ENCODE measurements at regions not wholly inside any gene's neighbourhood (a gene's known extent, or its start where the extent isn't known, plus 50 kb on each side); places are given as distances from the start of the nearest gene placed in this dataset.

DNA sequence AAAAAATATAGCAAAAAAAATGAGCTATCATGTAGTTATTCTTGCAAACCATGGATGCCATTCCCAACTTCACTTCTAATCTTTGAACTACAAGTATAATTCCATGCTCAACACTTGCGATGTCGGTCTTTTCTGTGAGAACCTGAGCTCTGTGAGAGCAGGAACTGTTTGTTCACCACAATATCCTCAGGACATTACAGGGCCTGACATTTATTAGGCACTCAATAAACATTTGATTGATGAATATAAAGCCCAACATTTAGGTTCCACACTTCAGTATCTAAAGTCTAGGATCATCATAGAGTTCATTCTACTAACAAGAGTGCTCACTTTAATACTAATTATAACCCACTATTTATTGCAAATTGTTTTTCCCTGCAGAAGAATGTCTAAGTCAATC lies 211.6 kb upstream of the FAM241A start:
- Histone ChIP-seq H4K20me1 (ENCODE audit: insufficient read depth, poor library complexity, severe bottlenecking) (no peaks in the 10 kb centered on the region), H3K4me1 (ENCODE audit: insufficient read depth) (no peaks in the 10 kb centered on the region), H3K9me3 (ENCODE audit: low read depth) (no peaks in the 10 kb centered on the region), H3K79me2 (no peaks in the 10 kb centered on the region), H3K4me2 (no peak overlapping the region), H3K36me3 (replicated peaks; ENCODE audit: insufficient read depth, low read depth) (no peaks in the 10 kb centered on the region), H3K27me3 (no peaks in the 10 kb centered on the region), H3K27ac (no peak overlapping the region), H2AFZ (no peak overlapping the region), H3K9me2 (replicated peaks; ENCODE audit: insufficient read depth) (no peaks in the 10 kb centered on the region), H3K4me3 (no peak overlapping the region)
- 64% methylated on average over 2 of the region's 2 CpGs for WGBS (ENCODE audit: low lambda C conversion rate, missing lambda C conversion rate)
- TF ChIP-seq, protein P1, sequence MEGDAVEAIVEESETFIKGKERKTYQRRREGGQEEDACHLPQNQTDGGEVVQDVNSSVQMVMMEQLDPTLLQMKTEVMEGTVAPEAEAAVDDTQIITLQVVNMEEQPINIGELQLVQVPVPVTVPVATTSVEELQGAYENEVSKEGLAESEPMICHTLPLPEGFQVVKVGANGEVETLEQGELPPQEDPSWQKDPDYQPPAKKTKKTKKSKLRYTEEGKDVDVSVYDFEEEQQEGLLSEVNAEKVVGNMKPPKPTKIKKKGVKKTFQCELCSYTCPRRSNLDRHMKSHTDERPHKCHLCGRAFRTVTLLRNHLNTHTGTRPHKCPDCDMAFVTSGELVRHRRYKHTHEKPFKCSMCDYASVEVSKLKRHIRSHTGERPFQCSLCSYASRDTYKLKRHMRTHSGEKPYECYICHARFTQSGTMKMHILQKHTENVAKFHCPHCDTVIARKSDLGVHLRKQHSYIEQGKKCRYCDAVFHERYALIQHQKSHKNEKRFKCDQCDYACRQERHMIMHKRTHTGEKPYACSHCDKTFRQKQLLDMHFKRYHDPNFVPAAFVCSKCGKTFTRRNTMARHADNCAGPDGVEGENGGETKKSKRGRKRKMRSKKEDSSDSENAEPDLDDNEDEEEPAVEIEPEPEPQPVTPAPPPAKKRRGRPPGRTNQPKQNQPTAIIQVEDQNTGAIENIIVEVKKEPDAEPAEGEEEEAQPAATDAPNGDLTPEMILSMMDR (IDR thresholded peaks at IDR 0.05; ENCODE audit: poor library complexity), result no peak
- no peak for TF ChIP-seq EZH2phosphoT487 (IDR thresholded peaks at IDR 0.05; ENCODE audit: low read depth, severe bottlenecking, unreplicated experiment)
- TF ChIP-seq EZH2 (IDR thresholded peaks at IDR 0.05; ENCODE audit: borderline replicate concordance), result no peak
- DNase-seq (ENCODE audit: low spot score), result no peak

DNA sequence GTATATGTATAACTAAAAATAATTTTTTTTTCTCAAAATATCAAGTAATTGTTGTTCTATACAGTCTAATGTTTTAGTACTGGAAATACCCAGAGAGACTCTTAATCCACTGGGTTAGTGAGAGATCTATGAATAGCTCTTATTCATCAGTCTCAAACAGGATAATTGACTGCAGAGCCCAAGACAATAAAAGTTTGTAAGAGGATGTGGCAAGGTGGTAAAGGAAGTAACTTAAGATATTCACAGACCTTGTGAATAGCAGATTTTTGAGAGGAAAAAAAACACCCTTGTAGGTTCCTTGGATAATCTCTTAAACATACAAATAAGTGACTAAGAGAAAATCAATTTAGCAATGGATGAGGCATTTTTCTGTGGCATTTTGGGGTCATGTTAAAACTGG lies 210.9 kb upstream of the FAM241A start:
- Histone ChIP-seq H3K36me3 (replicated peaks; ENCODE audit: insufficient read depth, low read depth) (no peaks in the 10 kb centered on the region), H3K9me3 (ENCODE audit: low read depth) (no peaks in the 10 kb centered on the region), H3K4me1 (ENCODE audit: insufficient read depth) (no peaks in the 10 kb centered on the region), H3K4me3 (no peak overlapping the region), H2AFZ (no peak overlapping the region), H3K4me2 (no peak overlapping the region), H4K20me1 (ENCODE audit: insufficient read depth, poor library complexity, severe bottlenecking) (no peaks in the 10 kb centered on the region), H3K27me3 (no peaks in the 10 kb centered on the region), H3K79me2 (no peaks in the 10 kb centered on the region), H3K9me2 (replicated peaks; ENCODE audit: insufficient read depth) (no peaks in the 10 kb centered on the region), H3K27ac (no peak overlapping the region)
- no peak for DNase-seq (ENCODE audit: low spot score)
- TF ChIP-seq EZH2 (IDR thresholded peaks at IDR 0.05; ENCODE audit: borderline replicate concordance) (no peak), EZH2phosphoT487 (IDR thresholded peaks at IDR 0.05; ENCODE audit: low read depth, severe bottlenecking, unreplicated experiment) (no peak)
- TF ChIP-seq, protein P1 (IDR thresholded peaks at IDR 0.05; ENCODE audit: poor library complexity), result no peak

DNA sequence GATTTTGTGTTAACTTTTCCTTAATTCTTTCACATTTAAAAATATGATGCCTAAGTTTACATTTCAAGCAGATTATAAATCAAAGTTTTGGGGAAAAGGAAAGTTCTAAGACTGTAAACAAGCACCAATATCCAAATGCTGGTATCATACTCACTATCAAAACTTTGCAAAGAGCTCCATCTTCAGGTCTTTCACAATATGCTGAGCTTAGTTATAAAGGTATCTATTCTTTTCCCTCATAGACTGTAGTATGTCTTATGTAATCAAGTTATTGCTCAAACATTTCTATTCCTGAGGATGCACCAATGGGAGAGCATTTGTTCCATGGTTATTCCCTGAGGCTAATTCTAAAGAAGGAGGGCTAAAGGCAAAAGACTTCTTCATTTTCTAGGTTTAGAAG lies 207.9 kb upstream of the FAM241A start:
- no peaks in the 10 kb centered on the region for H3K4me1 ChIP-seq (ENCODE audit: insufficient read depth)
- H3K4me2 ChIP-seq, result no peak overlapping the region
- no peaks in the 10 kb centered on the region for H3K36me3 ChIP-seq (replicated peaks; ENCODE audit: insufficient read depth, low read depth)
- H3K9me3 ChIP-seq (ENCODE audit: low read depth), result no peaks in the 10 kb centered on the region
- peak; percentile 37 for DNase-seq (ENCODE audit: low spot score)
- H3K27me3 ChIP-seq, result no peaks in the 10 kb centered on the region
- no peak overlapping the region for H2AFZ ChIP-seq
- H3K79me2 ChIP-seq, result no peaks in the 10 kb centered on the region
- TF ChIP-seq EZH2phosphoT487 (IDR thresholded peaks at IDR 0.05; ENCODE audit: low read depth, severe bottlenecking, unreplicated experiment), result no peak
- TF ChIP-seq, protein P1 (IDR thresholded peaks at IDR 0.05; ENCODE audit: poor library complexity), result peak; percentile 69
- no peak overlapping the region for H3K27ac ChIP-seq
- no peak overlapping the region for H3K4me3 ChIP-seq
- no peaks in the 10 kb centered on the region for H4K20me1 ChIP-seq (ENCODE audit: insufficient read depth, poor library complexity, severe bottlenecking)
- no peaks in the 10 kb centered on the region for H3K9me2 ChIP-seq (replicated peaks; ENCODE audit: insufficient read depth)

DNA sequence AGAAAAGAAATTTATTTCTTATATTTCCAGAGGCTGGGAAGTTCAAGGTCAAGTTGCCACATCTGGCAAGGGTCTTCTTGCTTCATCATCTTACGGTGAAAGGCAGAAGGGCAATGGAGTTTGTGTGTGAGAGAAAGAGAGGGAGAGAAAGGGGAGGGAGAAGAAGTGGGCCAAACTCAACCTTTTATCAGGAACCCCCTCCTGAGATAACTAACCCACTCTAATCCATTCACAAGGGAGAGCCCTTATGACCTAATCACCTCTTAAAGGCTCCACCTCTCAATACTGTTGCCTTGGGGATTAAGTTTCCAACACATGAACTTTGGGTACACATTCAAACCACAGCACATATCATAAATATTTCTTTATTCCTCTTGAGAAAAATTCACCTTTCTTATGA lies 203.3 kb upstream of the FAM241A start:
- Histone ChIP-seq H4K20me1 (ENCODE audit: insufficient read depth, poor library complexity, severe bottlenecking) (no peaks in the 10 kb centered on the region), H3K4me3 (no peak overlapping the region), H2AFZ (no peak overlapping the region), H3K79me2 (no peaks in the 10 kb centered on the region), H3K9me2 (replicated peaks; ENCODE audit: insufficient read depth) (no peaks in the 10 kb centered on the region), H3K36me3 (replicated peaks; ENCODE audit: insufficient read depth, low read depth) (no peaks in the 10 kb centered on the region), H3K4me1 (ENCODE audit: insufficient read depth) (no peaks in the 10 kb centered on the region), H3K27ac (no peak overlapping the region), H3K4me2 (no peak overlapping the region), H3K27me3 (no peaks in the 10 kb centered on the region), H3K9me3 (ENCODE audit: low read depth) (no peaks in the 10 kb centered on the region)
- TF ChIP-seq, protein P1 (IDR thresholded peaks at IDR 0.05; ENCODE audit: poor library complexity), result no peak
- no peak for DNase-seq (ENCODE audit: low spot score)
- 94% methylated on average over 1 of the region's 1 CpG for WGBS (ENCODE audit: low lambda C conversion rate, missing lambda C conversion rate)
